Activated CD4-positive, alpha-beta T cell treated with anti-CD3 and anti-CD28 coated beads, Interleukin-2, amount 10 ng/mL, durations not matched to agents 24 days and 14 days (primary cell): ENCODE measurements at regions not wholly inside any gene's neighbourhood (a gene's known extent, or its start where the extent isn't known, plus 50 kb on each side); places are given as distances from the start of the nearest gene placed in this dataset.
"Not testable (repeated sequence)": the region's sequence is repeated elsewhere in the genome, so short reads cannot be mapped to it uniquely, and the experiment has no call there.

Experiments used
- DNase-seq: peaks from one replicate; pipeline ENCODE4 v3.0.0; 2022
- H3K27ac Mint-ChIP-seq: one replicate; pipeline ENCODE4 v1.8.0; 2022; ENCODE audit warnings: mild to moderate bottlenecking, mixed read lengths
- H3K27me3 Mint-ChIP-seq: one replicate; pipeline ENCODE4 v1.8.0; 2022; ENCODE audit warnings: mixed read lengths
- H3K36me3 Mint-ChIP-seq: one replicate; pipeline ENCODE4 v1.8.0; 2022; ENCODE audit warnings: low read depth, mild to moderate bottlenecking, mixed read lengths
- H3K4me1 Mint-ChIP-seq: one replicate; pipeline ENCODE4 v1.8.0; 2021; ENCODE audit warnings: mixed read lengths
- H3K4me3 Mint-ChIP-seq: one replicate; pipeline ENCODE4 v1.8.0; 2022; ENCODE audit warnings: mild to moderate bottlenecking, moderate library complexity, mixed read lengths
- H3K9me3 Mint-ChIP-seq: one replicate; pipeline ENCODE4 v1.8.0; 2021; ENCODE audit warnings: mixed read lengths
- intact Hi-C: fragments of 100-400 bp; cut with micrococcal nuclease; formaldehyde crosslinking; loops from one replicate; pipeline ENCODE4 v1.15.1; 2023

- Mint-ChIP-seq H3K4me3 (no peak overlapping the region), H3K9me3 (no peaks in the 10 kb centered on the region), H3K4me1 (no peaks in the 10 kb centered on the region), H3K27ac (no peak overlapping the region), H3K36me3 (no peaks in the 10 kb centered on the region), H3K27me3 (no peaks in the 10 kb centered on the region)
- no peak for DNase-seq
- intact Hi-C loops: no loop called here
Observed at GRCh38 chr9:82052081-82052480, 63.5 kb downstream of the SPATA31D1 start.

GRCh38 chr9:82054264-82055015 is 65.9 kb downstream of the SPATA31D1 start:
- no peak overlapping the region for H3K4me3 Mint-ChIP-seq
- no peaks in the 10 kb centered on the region for H3K9me3 Mint-ChIP-seq
- H3K27me3 Mint-ChIP-seq: no peaks in the 10 kb centered on the region
- no peak overlapping the region for H3K27ac Mint-ChIP-seq
- intact Hi-C loops: no loop called here
- DNase-seq: no peak
- no peaks in the 10 kb centered on the region for H3K4me1 Mint-ChIP-seq
- H3K36me3 Mint-ChIP-seq: no peaks in the 10 kb centered on the region

- H3K9me3 Mint-ChIP-seq: no peaks in the 10 kb centered on the region
- H3K4me3 Mint-ChIP-seq: no peak overlapping the region
- H3K27ac Mint-ChIP-seq: no peak overlapping the region
- H3K4me1 Mint-ChIP-seq: no peaks in the 10 kb centered on the region
- no peak for DNase-seq
- H3K36me3 Mint-ChIP-seq: no peaks in the 10 kb centered on the region
- no peaks in the 10 kb centered on the region for H3K27me3 Mint-ChIP-seq
- intact Hi-C loops: no loop called here
Observed at GRCh38 chr9:82057805-82058204, 69.2 kb downstream of the SPATA31D1 start.

- intact Hi-C loops, H3K36me3 Mint-ChIP-seq, H3K9me3 Mint-ChIP-seq, DNase-seq, H3K27ac Mint-ChIP-seq, H3K27me3 Mint-ChIP-seq, H3K4me3 Mint-ChIP-seq, H3K4me1 Mint-ChIP-seq: not testable (repeated sequence)
Observed at GRCh38 chr9:82061801-82062200, 73.2 kb downstream of the SPATA31D1 start.

GRCh38 chr9:82062245-82062644 is 73.7 kb downstream of the SPATA31D1 start:
- Mint-ChIP-seq H3K36me3 (no peaks in the 10 kb centered on the region), H3K27ac (no peak overlapping the region), H3K4me3 (no peak overlapping the region), H3K27me3 (no peaks in the 10 kb centered on the region), H3K4me1 (no peaks in the 10 kb centered on the region), H3K9me3 (no peaks in the 10 kb centered on the region)
- DNase-seq: no peak
- intact Hi-C loops: no loop called here

GRCh38 chr9:82073551-82074543 is 85.3 kb downstream of the SPATA31D1 start:
- H3K4me1 Mint-ChIP-seq: no peaks in the 10 kb centered on the region
- no peak overlapping the region for H3K27ac Mint-ChIP-seq
- no peaks in the 10 kb centered on the region for H3K9me3 Mint-ChIP-seq
- intact Hi-C loops: no loop called here
- H3K36me3 Mint-ChIP-seq: no peaks in the 10 kb centered on the region
- no peak overlapping the region for H3K4me3 Mint-ChIP-seq
- no peaks in the 10 kb centered on the region for H3K27me3 Mint-ChIP-seq
- no peak for DNase-seq

- intact Hi-C loops: no loop called here
- no peak for DNase-seq
- Mint-ChIP-seq H3K4me1 (no peaks in the 10 kb centered on the region), H3K27me3 (no peaks in the 10 kb centered on the region), H3K36me3 (no peaks in the 10 kb centered on the region), H3K4me3 (no peak overlapping the region), H3K27ac (no peak overlapping the region), H3K9me3 (no peaks in the 10 kb centered on the region)
Observed at GRCh38 chr9:82080265-82080664, 91.7 kb downstream of the SPATA31D1 start.

GRCh38 chr9:82081496-82081895 is 92.9 kb downstream of the SPATA31D1 start:
- no peak overlapping the region for H3K27ac Mint-ChIP-seq
- intact Hi-C loops: no loop called here
- no peaks in the 10 kb centered on the region for H3K9me3 Mint-ChIP-seq
- H3K36me3 Mint-ChIP-seq: no peaks in the 10 kb centered on the region
- no peak overlapping the region for H3K4me3 Mint-ChIP-seq
- no peak for DNase-seq
- no peaks in the 10 kb centered on the region for H3K27me3 Mint-ChIP-seq
- H3K4me1 Mint-ChIP-seq: no peaks in the 10 kb centered on the region

GRCh38 chr9:82082563-82082962 is 94.0 kb downstream of the SPATA31D1 start:
- Mint-ChIP-seq H3K9me3 (no peaks in the 10 kb centered on the region), H3K27me3 (no peaks in the 10 kb centered on the region), H3K36me3 (no peaks in the 10 kb centered on the region), H3K4me3 (no peak overlapping the region), H3K4me1 (no peaks in the 10 kb centered on the region), H3K27ac (no peak overlapping the region)
- intact Hi-C loops: no loop called here
- no peak for DNase-seq

- Mint-ChIP-seq H3K27me3 (no peaks in the 10 kb centered on the region), H3K27ac (no peak overlapping the region), H3K4me3 (no peak overlapping the region), H3K9me3 (peaks cover 3% of the 10 kb centered on the region), H3K36me3 (no peaks in the 10 kb centered on the region), H3K4me1 (no peaks in the 10 kb centered on the region)
- intact Hi-C loops: no loop called here
- no peak for DNase-seq
Observed at GRCh38 chr9:82088591-82088990, 100.0 kb downstream of the SPATA31D1 start.

- no peak for DNase-seq
- peaks cover 3% of the 10 kb centered on the region for H3K9me3 Mint-ChIP-seq
Observed at GRCh38 chr9:82090046-82090445, 101.5 kb downstream of the SPATA31D1 start.

GRCh38 chr9:82091100-82091499 is 102.5 kb downstream of the SPATA31D1 start:
- Mint-ChIP-seq H3K27ac (no peak overlapping the region), H3K36me3 (no peaks in the 10 kb centered on the region), H3K4me1 (no peaks in the 10 kb centered on the region), H3K9me3 (peaks cover 3% of the 10 kb centered on the region), H3K27me3 (no peaks in the 10 kb centered on the region), H3K4me3 (no peak overlapping the region)
- intact Hi-C loops: no loop called here
- no peak for DNase-seq

More at GRCh38 chr9:82090046-82090445, 101.5 kb downstream of the SPATA31D1 start:
- intact Hi-C loops: no loop called here
- no peaks in the 10 kb centered on the region for H3K4me1 Mint-ChIP-seq
- no peaks in the 10 kb centered on the region for H3K27me3 Mint-ChIP-seq
- H3K27ac Mint-ChIP-seq: no peak overlapping the region
- H3K4me3 Mint-ChIP-seq: no peak overlapping the region
- no peaks in the 10 kb centered on the region for H3K36me3 Mint-ChIP-seq

GRCh38 chr9:82091610-82092009 is 103.0 kb downstream of the SPATA31D1 start:
- no peak for DNase-seq
- H3K9me3 Mint-ChIP-seq: peaks cover 3% of the 10 kb centered on the region
- no peaks in the 10 kb centered on the region for H3K27me3 Mint-ChIP-seq
- H3K36me3 Mint-ChIP-seq: no peaks in the 10 kb centered on the region
- H3K27ac Mint-ChIP-seq: no peak overlapping the region
- intact Hi-C loops: no loop called here
- H3K4me1 Mint-ChIP-seq: no peaks in the 10 kb centered on the region
- no peak overlapping the region for H3K4me3 Mint-ChIP-seq

- Mint-ChIP-seq H3K27me3 (no peaks in the 10 kb centered on the region), H3K4me1 (no peaks in the 10 kb centered on the region), H3K36me3 (no peaks in the 10 kb centered on the region), H3K9me3 (peaks cover 9% of the 10 kb centered on the region), H3K4me3 (no peak overlapping the region), H3K27ac (no peak overlapping the region)
- no peak for DNase-seq
- intact Hi-C loops: no loop called here
Observed at GRCh38 chr9:82101475-82101874, 112.9 kb downstream of the SPATA31D1 start.
